MCF 10A (cell line): ENCODE measurements at regions not wholly inside any gene's neighbourhood (a gene's known extent, or its start where the extent isn't known, plus 50 kb on each side); places are given as distances from the start of the nearest gene placed in this dataset.

Source experiments
- BruUV-seq: library from RNA; stranded (reverse); fragments of 400-500 nt; replicated peaks from 2 replicates; lab custom pipeline; 2021; lab: Mats Ljungman, UMichigan
- CTCF ChIA-PET: fragments of 300-600 bp; sonication (Branson Sonifier 250); formaldehyde crosslinking; extraction: SDS; loops from one replicate; lab custom pipeline; 2021; ENCODE audit warnings: antibody characterized with exemption, inconsistent platforms; lab: Yijun Ruan, JAX
- POLR2A ChIA-PET: fragments of 300-600, 350-650 bp; sonication (Branson Sonifier 250); formaldehyde crosslinking; extraction: SDS; loops from one replicate; lab custom pipeline; 2020; ENCODE audit warnings: antibody characterized with exemption, inconsistent platforms; lab: Yijun Ruan, JAX
- DNase-seq: peaks from one replicate; pipeline ENCODE4 v3.0.0-alpha.2; 2018; ENCODE audit not compliant: unreplicated experiment
- H3K27ac Mint-ChIP-seq: one replicate; pipeline ENCODE4 v1.8.0; 2022; ENCODE audit warnings: mild to moderate bottlenecking, low read depth, mixed read lengths; ENCODE audit not compliant: unreplicated experiment
- H3K27me3 Mint-ChIP-seq: one replicate; pipeline ENCODE4 v1.8.0; 2022; ENCODE audit warnings: mixed read lengths; ENCODE audit not compliant: insufficient read depth, unreplicated experiment
- H3K36me3 Mint-ChIP-seq: one replicate; pipeline ENCODE4 v1.8.0; 2022; ENCODE audit warnings: mild to moderate bottlenecking, moderate library complexity, mixed read lengths; ENCODE audit not compliant: insufficient read depth, unreplicated experiment
- H3K4me1 Mint-ChIP-seq: one replicate; pipeline ENCODE4 v1.8.0; 2022; ENCODE audit warnings: mixed read lengths; ENCODE audit not compliant: insufficient read depth, unreplicated experiment
- H3K4me3 Mint-ChIP-seq: one replicate; pipeline ENCODE4 v1.8.0; 2022; ENCODE audit warnings: mild to moderate bottlenecking, moderate library complexity, mixed read lengths; ENCODE audit not compliant: unreplicated experiment
- H3K9me3 Mint-ChIP-seq: one replicate; pipeline ENCODE4 v1.8.0; 2022; ENCODE audit warnings: mixed read lengths; ENCODE audit not compliant: unreplicated experiment
- intact Hi-C: fragments of 100-400 bp; cut with micrococcal nuclease; formaldehyde crosslinking; loops from 2 replicates; pipeline ENCODE4 v1.14.1; 2022
- TF ChIP-seq, protein P1 (sequence below): fragments of 200-600 bp; IDR thresholded peaks from one replicate; pipeline ENCODE4 v1.8.0; 2022; ENCODE audit warnings: antibody characterized with exemption, mild to moderate bottlenecking; ENCODE audit not compliant: unreplicated experiment

DNA sequence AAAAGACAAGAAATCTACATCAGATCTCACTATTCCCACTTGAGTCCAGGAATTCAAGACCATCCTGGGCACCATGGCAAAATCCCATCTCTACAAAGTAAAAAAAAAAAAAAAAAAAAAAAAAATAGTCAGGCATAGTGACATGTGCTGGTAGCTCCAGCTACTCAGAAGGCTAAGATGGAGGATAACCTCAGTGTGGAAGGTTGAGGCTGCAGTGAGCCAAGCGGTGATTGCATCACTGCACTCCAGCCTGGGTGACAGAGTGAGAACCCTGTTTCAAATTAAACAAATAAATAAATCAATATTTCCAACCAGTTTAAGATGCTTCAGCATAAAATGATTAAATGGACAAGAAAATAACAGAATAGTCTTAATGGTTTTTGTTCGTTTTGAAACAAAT, 197.4 kb downstream of the DSEL start:
- no TSS peak for BruUV-seq
- H3K4me1 Mint-ChIP-seq = no peaks in the 10 kb centered on the region
- ChIA-PET POLR2A (no interaction called here), CTCF (no interaction called here)
- H3K9me3 Mint-ChIP-seq = peaks cover 11% of the 10 kb centered on the region
- H3K27me3 Mint-ChIP-seq = no peaks in the 10 kb centered on the region
- TF ChIP-seq, protein P1, sequence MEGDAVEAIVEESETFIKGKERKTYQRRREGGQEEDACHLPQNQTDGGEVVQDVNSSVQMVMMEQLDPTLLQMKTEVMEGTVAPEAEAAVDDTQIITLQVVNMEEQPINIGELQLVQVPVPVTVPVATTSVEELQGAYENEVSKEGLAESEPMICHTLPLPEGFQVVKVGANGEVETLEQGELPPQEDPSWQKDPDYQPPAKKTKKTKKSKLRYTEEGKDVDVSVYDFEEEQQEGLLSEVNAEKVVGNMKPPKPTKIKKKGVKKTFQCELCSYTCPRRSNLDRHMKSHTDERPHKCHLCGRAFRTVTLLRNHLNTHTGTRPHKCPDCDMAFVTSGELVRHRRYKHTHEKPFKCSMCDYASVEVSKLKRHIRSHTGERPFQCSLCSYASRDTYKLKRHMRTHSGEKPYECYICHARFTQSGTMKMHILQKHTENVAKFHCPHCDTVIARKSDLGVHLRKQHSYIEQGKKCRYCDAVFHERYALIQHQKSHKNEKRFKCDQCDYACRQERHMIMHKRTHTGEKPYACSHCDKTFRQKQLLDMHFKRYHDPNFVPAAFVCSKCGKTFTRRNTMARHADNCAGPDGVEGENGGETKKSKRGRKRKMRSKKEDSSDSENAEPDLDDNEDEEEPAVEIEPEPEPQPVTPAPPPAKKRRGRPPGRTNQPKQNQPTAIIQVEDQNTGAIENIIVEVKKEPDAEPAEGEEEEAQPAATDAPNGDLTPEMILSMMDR = no peak
- no peaks in the 10 kb centered on the region for H3K36me3 Mint-ChIP-seq
- no peak for DNase-seq
- H3K27ac Mint-ChIP-seq = no peak overlapping the region
- intact Hi-C loops = loop anchor here (10.0 kb wide), 1 partner anchor 56 kb away; no protein-coding TSS in a partner anchor
- H3K4me3 Mint-ChIP-seq = no peak overlapping the region

DNA sequence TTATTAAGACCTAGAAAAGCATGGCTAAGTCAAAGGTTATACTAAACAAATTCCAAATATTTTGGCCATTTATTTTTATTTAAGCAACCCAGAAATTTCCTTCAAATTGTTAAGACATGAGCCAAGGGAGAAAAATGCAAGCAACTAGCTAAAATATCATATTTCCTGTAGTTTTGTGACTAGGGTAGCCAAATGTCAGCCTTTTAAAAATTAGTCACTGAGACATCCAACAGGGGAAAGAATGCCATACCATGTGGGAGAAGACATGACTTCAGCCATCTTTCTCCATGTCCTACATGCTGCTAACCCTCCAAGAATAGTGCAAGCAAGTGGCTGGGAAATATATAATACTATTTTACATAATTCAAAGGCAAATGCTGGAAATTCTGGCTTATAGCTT, 197.9 kb downstream of the DSEL start:
- CTCF ChIA-PET = interaction anchor here (0.6 to 0.8 kb wide), 3 partner anchors 11 to 1368 kb away, joined by 3 read pairs; no protein-coding TSS in a partner anchor
- H3K27me3 Mint-ChIP-seq = no peaks in the 10 kb centered on the region
- no peak overlapping the region for H3K4me3 Mint-ChIP-seq
- H3K36me3 Mint-ChIP-seq = no peaks in the 10 kb centered on the region
- DNase-seq = no peak
- no peaks in the 10 kb centered on the region for H3K4me1 Mint-ChIP-seq
- H3K27ac Mint-ChIP-seq = no peak overlapping the region
- POLR2A ChIA-PET = no interaction called here
- TF ChIP-seq, protein P1 = no peak
- H3K9me3 Mint-ChIP-seq = peaks cover 11% of the 10 kb centered on the region
- intact Hi-C loops = loop anchor here (10.0 kb wide), 1 partner anchor 56 kb away; no protein-coding TSS in a partner anchor
- no TSS peak for BruUV-seq

DNA sequence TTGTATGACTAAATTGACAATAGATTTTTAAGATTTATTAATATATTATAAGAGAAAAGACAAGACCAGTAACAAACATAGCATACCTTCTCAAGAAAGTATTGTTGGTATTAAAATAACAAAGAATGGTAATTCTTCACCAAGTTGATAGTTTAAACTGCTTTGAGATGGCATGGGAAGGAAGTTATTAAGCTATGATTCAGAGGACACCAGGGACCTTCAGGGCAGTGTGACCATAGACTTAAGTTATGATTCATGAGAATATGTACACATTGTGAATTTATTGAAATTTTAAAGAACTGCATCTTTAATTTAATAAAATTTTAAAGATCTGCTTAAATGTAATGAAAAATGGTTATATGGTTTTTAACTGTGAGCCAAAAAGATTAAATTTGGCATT, 205.7 kb downstream of the DSEL start:
- TF ChIP-seq, protein P1 = no peak
- BruUV-seq = no TSS peak
- H3K27me3 Mint-ChIP-seq = no peaks in the 10 kb centered on the region
- DNase-seq = peak; percentile 46
- ChIA-PET CTCF (no interaction called here), POLR2A (no interaction called here)
- intact Hi-C loops = loop anchor here (10.0 kb wide), 1 partner anchor 64 kb away; no protein-coding TSS in a partner anchor
- no peaks in the 10 kb centered on the region for H3K9me3 Mint-ChIP-seq
- no peaks in the 10 kb centered on the region for H3K4me1 Mint-ChIP-seq
- no peaks in the 10 kb centered on the region for H3K36me3 Mint-ChIP-seq
- H3K27ac Mint-ChIP-seq = no peak overlapping the region
- no peak overlapping the region for H3K4me3 Mint-ChIP-seq

DNA sequence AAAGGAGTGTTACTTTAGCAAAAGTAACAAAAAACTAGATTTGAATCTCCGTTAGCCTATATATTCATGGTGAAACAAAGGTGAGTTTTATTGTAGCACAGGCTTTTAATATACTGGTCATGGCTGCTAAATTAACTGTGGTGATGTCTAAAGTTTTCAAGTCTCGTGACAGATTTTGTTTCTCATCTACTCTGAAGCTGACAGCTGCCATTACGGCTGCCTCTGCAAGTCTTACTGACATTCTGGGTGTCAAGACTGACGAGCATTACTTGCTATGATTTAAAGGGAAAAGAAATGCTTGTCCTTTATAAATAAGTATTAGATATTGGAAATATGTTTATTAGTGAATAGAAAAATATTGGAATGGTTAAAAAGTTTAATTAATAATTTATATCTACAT, 207.7 kb downstream of the DSEL start:
- BruUV-seq = no TSS peak
- DNase-seq = no peak
- no peak overlapping the region for H3K4me3 Mint-ChIP-seq
- no peaks in the 10 kb centered on the region for H3K27me3 Mint-ChIP-seq
- CTCF ChIA-PET = interaction anchor here (0.7 kb wide), 1 partner anchor 44 kb away, joined by 3 read pairs; no protein-coding TSS in a partner anchor
- no peak overlapping the region for H3K27ac Mint-ChIP-seq
- no peaks in the 10 kb centered on the region for H3K4me1 Mint-ChIP-seq
- TF ChIP-seq, protein P1 = no peak
- H3K9me3 Mint-ChIP-seq = no peaks in the 10 kb centered on the region
- no peaks in the 10 kb centered on the region for H3K36me3 Mint-ChIP-seq
- intact Hi-C loops = no loop called here
- POLR2A ChIA-PET = interaction anchor here (0.6 kb wide), 1 partner anchor 219 kb away, joined by 3 read pairs; no protein-coding TSS in a partner anchor
